ENCODE measurements at regions not wholly inside any gene's neighbourhood (a gene's known extent, or its start where the extent isn't known, plus 50 kb on each side); places are given as distances from the start of the nearest gene placed in this dataset.

DNA sequence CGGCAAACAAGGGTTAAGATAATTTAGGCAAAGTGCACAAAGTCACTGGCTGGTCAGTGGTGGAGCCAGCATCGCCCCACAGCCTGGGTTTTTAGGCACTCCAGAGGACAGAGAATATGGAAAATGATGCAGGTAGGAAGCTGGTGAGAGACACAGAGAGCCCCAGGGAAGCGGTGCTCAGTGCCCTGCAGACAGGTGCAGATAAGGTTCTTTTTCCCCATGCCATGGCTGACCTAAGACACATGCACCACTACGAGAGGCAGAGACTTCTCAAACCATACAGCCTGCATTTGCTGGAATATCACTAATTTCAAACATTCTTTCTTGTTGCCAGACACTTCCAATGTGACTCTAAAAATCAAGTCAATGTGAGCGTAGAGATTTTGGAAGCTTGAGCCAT lies 205.7 kb upstream of the APCDD1 start:
- Histone ChIP-seq H3K4me1 (ENCODE audit: control insufficient read depth, extremely low read depth, insufficient read depth, low read length) (no peaks in the 10 kb centered on the region), H3K79me2 (ENCODE audit: control insufficient read depth, insufficient read depth, low read length) (no peaks in the 10 kb centered on the region), H4K20me1 (ENCODE audit: control insufficient read depth, extremely low read depth, insufficient read depth, low read length) (no peaks in the 10 kb centered on the region), H3K9me1 (ENCODE audit: control insufficient read depth, extremely low read depth, insufficient read depth, low read length) (no peaks in the 10 kb centered on the region), H3K27ac (ENCODE audit: control insufficient read depth, insufficient read depth, low read length) (no peak overlapping the region), H3K27me3 (ENCODE audit: control insufficient read depth, extremely low read depth, insufficient read depth, low read length) (no peaks in the 10 kb centered on the region), H3K9me3 (ENCODE audit: control insufficient read depth, low read depth, low read length) (no peaks in the 10 kb centered on the region), H3K4me2 (ENCODE audit: control insufficient read depth, extremely low read depth, insufficient read depth, low read depth, low read length) (no peak overlapping the region), H2AFZ (ENCODE audit: control insufficient read depth, low read length) (no peak overlapping the region), H3K36me3 (ENCODE audit: control insufficient read depth in 2 of 2, extremely low read depth in 1 of 2, insufficient read depth in 2 of 2, low read length in 2 of 2) (no peaks in the 10 kb centered on the region), H3K4me3 (ENCODE audit: control insufficient read depth in 2 of 3, extremely low read depth in 1 of 3, insufficient read depth in 2 of 3, low read depth in 1 of 3, low read length in 3 of 3) (no peak overlapping the region), H3K9ac (ENCODE audit: control insufficient read depth, extremely low read depth, insufficient read depth, low read length) (no peak overlapping the region)
- dilution Hi-C loops (cut with MboI; ENCODE audit: extremely low pct_ligation_motif_present, low sequenced_read_pairs) = no loop called here
- no peak for DNase-seq (ENCODE audit: low read depth, low spot score)
- TF ChIP-seq, protein P1, sequence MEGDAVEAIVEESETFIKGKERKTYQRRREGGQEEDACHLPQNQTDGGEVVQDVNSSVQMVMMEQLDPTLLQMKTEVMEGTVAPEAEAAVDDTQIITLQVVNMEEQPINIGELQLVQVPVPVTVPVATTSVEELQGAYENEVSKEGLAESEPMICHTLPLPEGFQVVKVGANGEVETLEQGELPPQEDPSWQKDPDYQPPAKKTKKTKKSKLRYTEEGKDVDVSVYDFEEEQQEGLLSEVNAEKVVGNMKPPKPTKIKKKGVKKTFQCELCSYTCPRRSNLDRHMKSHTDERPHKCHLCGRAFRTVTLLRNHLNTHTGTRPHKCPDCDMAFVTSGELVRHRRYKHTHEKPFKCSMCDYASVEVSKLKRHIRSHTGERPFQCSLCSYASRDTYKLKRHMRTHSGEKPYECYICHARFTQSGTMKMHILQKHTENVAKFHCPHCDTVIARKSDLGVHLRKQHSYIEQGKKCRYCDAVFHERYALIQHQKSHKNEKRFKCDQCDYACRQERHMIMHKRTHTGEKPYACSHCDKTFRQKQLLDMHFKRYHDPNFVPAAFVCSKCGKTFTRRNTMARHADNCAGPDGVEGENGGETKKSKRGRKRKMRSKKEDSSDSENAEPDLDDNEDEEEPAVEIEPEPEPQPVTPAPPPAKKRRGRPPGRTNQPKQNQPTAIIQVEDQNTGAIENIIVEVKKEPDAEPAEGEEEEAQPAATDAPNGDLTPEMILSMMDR (optimal IDR thresholded peaks at IDR 0.05 in 1 of 3, IDR thresholded peaks at IDR 0.05 in 1 of 3, conservative IDR thresholded peaks at IDR 0.05 in 1 of 3; ENCODE audit: extremely low read depth in 1 of 3, insufficient read depth in 2 of 3, low read length in 3 of 3) = no peak
- TF ChIP-seq EZH2 (IDR thresholded peaks at IDR 0.05; ENCODE audit: low read length) = no peak
- FAIRE-seq = no peak

DNA sequence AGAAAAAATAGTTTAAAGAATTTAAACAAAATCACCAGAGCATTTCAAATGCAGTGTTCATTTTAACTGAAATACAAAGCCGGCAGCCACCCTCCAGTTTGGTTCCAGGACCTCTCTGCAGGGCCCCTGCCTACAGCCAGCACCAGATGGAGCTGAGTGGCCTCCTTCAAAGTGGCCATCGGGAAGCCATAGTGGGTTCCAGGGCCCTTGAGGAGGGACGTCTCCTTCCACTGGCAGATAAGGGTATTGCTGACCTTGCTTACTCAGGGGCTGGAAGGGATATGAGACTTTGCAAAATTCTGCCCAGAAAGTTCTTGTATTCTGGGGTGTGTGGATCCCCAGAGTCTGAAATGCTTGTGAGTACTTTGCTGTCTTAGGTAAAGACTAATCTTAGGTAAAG lies 205.2 kb upstream of the APCDD1 start:
- H3K36me3 ChIP-seq (ENCODE audit: control insufficient read depth in 2 of 2, extremely low read depth in 1 of 2, insufficient read depth in 2 of 2, low read length in 2 of 2) = no peaks in the 10 kb centered on the region
- no peaks in the 10 kb centered on the region for H3K9me1 ChIP-seq (ENCODE audit: control insufficient read depth, extremely low read depth, insufficient read depth, low read length)
- dilution Hi-C loops (cut with MboI; ENCODE audit: extremely low pct_ligation_motif_present, low sequenced_read_pairs) = no loop called here
- H3K4me1 ChIP-seq (ENCODE audit: control insufficient read depth, extremely low read depth, insufficient read depth, low read length) = no peaks in the 10 kb centered on the region
- no peak overlapping the region for H3K4me2 ChIP-seq (ENCODE audit: control insufficient read depth, extremely low read depth, insufficient read depth, low read depth, low read length)
- H3K27ac ChIP-seq (ENCODE audit: control insufficient read depth, insufficient read depth, low read length) = no peak overlapping the region
- H3K27me3 ChIP-seq (ENCODE audit: control insufficient read depth, extremely low read depth, insufficient read depth, low read length) = no peaks in the 10 kb centered on the region
- H3K9me3 ChIP-seq (ENCODE audit: control insufficient read depth, low read depth, low read length) = no peaks in the 10 kb centered on the region
- DNase-seq (ENCODE audit: low read depth, low spot score) = no peak
- H3K9ac ChIP-seq (ENCODE audit: control insufficient read depth, extremely low read depth, insufficient read depth, low read length) = no peak overlapping the region
- H4K20me1 ChIP-seq (ENCODE audit: control insufficient read depth, extremely low read depth, insufficient read depth, low read length) = no peaks in the 10 kb centered on the region
- H2AFZ ChIP-seq (ENCODE audit: control insufficient read depth, low read length) = no peak overlapping the region
- TF ChIP-seq, protein P1 (optimal IDR thresholded peaks at IDR 0.05 in 1 of 3, IDR thresholded peaks at IDR 0.05 in 1 of 3, conservative IDR thresholded peaks at IDR 0.05 in 1 of 3; ENCODE audit: extremely low read depth in 1 of 3, insufficient read depth in 2 of 3, low read length in 3 of 3) = no peak
- TF ChIP-seq EZH2 (IDR thresholded peaks at IDR 0.05; ENCODE audit: low read length) = no peak
- no peak overlapping the region for H3K4me3 ChIP-seq (ENCODE audit: control insufficient read depth in 2 of 3, extremely low read depth in 1 of 3, insufficient read depth in 2 of 3, low read depth in 1 of 3, low read length in 3 of 3)
- FAIRE-seq = no peak
- H3K79me2 ChIP-seq (ENCODE audit: control insufficient read depth, insufficient read depth, low read length) = no peaks in the 10 kb centered on the region

All from keratinocyte (primary cell).